GM13977 (cell line): ENCODE measurements at regions not wholly inside any gene's neighbourhood (a gene's known extent, or its start where the extent isn't known, plus 50 kb on each side); places are given as distances from the start of the nearest gene placed in this dataset.

ENCODE experiments used
- DNase-seq: peaks from one replicate; pipeline ENCODE4 v3.0.0; 2012; ENCODE audit warnings: low spot score
- in situ Hi-C: fragments of 300-500 bp; cut with MboI; formaldehyde crosslinking; loops from one replicate; pipeline ENCODE4 v1.12.0; 2022; ENCODE audit warnings: low sequenced_read_pairs, low pct_unique_long_range_greater_than_20kb, mixed read lengths, inconsistent platforms; ENCODE audit not compliant: unreplicated experiment
- TF ChIP-seq, protein P1 (sequence below): IDR thresholded peaks from 2 replicates; pipeline ENCODE4 v1.5.1; 2012; ENCODE audit warnings: mild to moderate bottlenecking, control low read depth; ENCODE audit not compliant: insufficient read depth; ENCODE audit errors: extremely low read depth, missing control alignments

DNA sequence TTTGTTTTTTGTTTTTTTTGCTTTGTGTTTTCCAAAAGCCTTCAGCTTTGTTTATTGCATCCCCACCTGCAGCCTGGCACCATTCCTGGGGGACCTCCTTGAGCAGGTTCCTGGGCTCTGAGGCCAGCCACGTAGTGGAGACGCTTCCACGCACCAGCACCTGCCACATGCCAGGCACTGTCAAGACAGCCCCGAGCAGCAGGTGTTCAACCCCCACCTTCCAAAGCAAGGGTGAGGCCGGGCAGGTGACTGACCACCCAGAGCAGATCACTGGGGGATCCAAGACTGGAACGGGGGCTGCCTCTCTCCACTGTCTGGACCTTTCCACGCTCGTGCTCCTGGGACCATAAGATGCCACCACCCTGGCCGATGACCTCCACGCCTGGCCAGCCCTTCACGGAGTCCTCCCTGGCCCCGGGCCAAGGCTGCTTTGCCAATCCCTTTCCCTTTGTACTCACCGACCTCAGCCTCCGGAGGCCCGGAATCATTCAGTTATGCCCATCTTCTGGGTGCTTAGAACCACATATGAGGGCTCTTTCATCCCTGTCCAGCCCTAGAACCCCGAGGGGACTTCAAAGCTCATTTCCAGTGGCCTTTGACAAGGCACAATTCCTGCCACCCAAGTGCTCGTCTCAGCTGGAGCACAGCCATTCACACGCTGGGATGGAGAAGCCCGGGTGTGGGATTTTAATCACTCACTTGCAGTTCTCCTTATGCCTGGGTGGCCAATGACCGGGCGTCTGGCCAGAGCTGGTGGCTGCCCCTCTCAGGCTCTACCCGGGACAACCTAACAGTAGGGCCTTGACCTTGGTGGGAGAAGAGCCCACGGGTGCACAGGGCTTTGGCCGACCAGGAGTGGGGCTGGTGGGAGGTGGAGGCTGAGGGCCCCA is 330.8 kb downstream of the NPHP4 start:
- no peak for DNase-seq
- TF ChIP-seq, protein P1, sequence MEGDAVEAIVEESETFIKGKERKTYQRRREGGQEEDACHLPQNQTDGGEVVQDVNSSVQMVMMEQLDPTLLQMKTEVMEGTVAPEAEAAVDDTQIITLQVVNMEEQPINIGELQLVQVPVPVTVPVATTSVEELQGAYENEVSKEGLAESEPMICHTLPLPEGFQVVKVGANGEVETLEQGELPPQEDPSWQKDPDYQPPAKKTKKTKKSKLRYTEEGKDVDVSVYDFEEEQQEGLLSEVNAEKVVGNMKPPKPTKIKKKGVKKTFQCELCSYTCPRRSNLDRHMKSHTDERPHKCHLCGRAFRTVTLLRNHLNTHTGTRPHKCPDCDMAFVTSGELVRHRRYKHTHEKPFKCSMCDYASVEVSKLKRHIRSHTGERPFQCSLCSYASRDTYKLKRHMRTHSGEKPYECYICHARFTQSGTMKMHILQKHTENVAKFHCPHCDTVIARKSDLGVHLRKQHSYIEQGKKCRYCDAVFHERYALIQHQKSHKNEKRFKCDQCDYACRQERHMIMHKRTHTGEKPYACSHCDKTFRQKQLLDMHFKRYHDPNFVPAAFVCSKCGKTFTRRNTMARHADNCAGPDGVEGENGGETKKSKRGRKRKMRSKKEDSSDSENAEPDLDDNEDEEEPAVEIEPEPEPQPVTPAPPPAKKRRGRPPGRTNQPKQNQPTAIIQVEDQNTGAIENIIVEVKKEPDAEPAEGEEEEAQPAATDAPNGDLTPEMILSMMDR: no peak
- in situ Hi-C loops: no loop called here

DNA sequence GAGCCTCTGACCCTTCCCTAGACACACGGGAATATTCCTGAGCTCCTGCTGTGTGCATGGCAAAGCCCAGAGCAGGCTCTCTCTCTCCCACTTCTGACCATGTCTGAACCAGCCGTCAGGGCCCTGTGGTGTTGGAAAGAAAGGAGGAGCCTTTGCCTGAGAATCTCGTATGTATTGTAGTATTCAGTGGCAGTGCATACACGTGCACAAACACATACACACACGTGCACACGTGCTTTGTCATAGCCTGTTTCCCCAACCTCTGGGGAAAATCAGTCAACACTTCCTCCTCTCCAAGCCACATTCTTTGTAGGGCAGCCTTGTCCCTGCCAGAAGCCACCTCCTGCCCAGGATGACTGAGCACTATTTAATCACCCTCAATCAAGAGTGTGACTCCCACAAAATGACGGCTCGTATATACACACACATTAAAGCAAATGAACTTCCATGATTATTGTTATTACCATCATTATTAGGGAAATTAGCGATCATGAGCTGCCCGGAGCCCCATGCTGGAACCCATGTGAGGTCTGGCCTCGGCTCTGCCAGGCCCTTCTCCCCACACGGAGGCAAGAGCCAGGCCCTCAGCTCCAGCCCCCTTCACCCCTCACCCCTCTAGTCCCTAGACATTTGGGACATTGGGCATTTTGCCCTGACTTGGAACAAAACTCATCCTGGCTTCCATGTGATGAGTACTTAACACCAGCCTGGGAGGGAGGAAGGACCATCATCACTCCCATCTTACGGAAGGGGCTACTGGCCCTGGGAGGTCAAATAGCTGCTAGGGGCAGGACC is 331.9 kb downstream of the NPHP4 start:
- TF ChIP-seq, protein P1: no peak
- in situ Hi-C loops: no loop called here
- no peak for DNase-seq

DNA sequence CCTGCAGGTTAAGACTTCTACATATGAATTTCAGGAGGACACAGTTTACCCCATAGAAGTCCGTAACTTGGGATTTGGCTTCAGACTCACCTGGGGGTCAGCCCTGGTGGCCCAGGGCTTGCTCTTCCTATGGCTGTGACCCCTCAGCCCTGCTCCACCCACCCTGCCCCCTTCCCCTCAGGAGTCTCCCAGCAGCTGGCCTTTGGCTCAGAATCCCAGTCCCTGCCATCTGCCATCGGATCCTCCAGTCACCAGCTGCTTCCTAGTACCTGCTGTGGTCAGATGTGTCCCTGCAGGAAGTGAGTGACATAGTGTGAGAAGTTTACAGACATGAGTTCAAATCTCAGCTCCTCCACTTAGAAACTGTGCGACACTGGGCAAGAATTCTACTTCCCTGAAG is 332.6 kb downstream of the NPHP4 start:
- TF ChIP-seq, protein P1: no peak
- in situ Hi-C loops: no loop called here
- no peak for DNase-seq

DNA sequence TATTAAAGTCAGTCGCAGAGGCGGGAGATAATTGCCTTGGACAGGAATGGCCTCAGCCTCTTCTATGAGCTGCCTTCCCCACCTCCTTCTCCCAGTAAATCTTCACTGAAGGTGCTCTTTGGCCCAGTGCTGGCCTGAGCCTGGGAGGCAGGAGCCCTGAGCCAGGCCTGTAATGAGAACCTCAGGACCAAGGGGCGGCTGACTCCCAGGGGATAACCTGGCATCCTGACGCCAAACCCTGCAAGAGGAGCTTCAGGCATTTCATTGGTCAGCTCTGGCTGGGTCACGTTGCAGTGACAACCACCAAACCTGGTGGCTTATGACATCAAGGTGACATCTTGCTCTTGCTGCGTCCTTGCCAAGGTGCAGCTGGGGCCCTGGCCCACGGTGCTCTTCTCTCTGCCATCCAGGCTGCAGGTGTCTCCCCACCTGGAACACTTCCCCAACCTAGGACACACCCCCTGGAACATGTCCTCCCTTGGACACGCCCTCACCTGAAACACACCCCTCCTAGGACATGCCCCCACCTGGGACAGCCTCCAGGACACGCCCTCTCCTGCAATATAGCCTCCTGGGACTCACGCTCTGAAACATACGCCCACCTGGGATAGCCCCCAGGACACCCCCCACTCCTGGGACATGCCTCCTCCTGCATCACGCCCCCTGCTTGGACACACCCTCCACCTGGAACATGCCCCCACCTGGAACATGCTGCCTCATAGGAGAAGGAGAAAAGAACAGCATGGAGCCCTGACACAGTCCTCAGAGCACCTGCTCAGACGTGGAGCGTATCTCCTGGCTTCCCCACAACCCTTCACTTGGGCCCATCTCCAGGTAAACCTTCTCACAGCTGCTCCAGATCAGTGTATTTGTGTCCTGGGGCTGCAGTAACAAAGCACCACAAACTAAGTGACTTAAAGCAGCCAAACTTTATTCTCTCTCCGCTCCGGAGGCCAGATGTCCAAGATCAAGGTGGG is 333.6 kb downstream of the NPHP4 start:
- DNase-seq: no peak
- in situ Hi-C loops: no loop called here
- TF ChIP-seq, protein P1: no peak

DNA sequence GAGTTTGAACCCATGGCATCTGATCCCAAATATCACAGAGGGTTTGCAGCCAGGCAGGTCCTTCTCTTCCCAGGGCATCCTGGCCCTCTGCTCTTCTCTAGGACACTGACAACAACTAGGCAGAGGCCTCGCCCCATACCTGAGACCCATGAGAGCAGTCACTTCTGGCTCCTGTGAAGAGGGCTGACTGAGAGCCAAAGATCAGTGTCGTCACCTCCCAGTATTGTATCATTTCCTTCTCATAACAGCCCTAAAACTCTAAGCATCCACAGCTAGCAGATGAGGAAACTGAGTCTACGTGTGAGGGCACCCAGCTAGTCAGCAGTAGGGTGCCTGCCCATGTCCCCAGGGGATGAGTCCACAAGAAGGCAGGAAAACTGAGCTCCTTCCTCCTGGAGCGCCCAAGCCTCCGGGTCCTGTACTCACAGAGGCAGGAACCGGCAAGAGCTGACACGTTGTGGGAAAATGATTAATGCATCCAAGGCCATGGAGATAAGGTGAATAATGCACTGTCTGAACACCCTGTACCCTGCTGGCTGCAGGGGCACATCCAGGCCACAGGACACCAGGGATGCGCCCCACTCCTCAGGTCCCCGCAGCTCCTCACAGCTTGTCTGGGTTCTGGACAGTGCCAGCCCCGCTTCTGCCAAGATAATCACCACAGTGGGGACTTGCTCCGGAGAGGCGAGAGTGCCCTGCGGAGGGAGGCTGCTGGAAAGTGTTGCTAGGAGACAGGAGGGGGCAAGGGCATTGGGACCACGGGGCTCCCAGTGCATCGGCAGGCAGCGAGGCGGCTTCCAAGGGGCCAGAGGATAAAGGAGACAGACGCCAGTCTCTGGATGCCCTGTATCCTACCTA is 340.0 kb downstream of the NPHP4 start:
- TF ChIP-seq, protein P1: no peak
- DNase-seq: no peak
- in situ Hi-C loops: no loop called here

DNA sequence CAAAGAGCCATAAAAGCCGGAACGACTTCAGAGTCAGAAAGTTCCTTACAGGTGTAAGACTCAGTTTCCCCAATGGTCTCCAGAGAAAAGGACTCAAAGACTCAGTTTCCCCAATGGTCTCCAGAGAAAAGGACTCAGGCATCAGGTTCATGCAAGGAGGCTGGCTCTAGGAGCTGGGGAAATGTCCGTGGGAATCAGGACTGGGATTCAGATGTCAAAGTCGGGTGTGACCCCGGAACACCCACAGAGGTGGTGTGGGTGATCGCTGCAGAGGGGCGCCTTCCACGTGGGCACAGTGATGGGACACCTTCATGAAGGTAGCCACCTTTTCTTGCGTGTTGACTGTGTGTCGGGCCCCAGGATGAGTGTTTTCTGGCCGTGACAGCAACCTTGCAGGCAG is 340.8 kb downstream of the NPHP4 start:
- DNase-seq: no peak
- TF ChIP-seq, protein P1: no peak
- in situ Hi-C loops: no loop called here
